SK-N-SH treated with all-trans-retinoic acid at 6 μM for 48 hours (cell line): ENCODE measurements at regions not wholly inside any gene's neighbourhood (a gene's known extent, or its start where the extent isn't known, plus 50 kb on each side); places are given as distances from the start of the nearest gene placed in this dataset.
"Not testable (repeated sequence)": the region's sequence is repeated elsewhere in the genome, so short reads cannot be mapped to it uniquely, and the experiment has no call there.

Experiments
- ATAC-seq: fragments of 200-7000 bp; cut with Tn5 transposase; 3 replicates; pipeline ENCODE4 v1.9.1; 2020; ENCODE audit warnings: mild to moderate bottlenecking, moderate library complexity
- ARNTL ChIP-seq: fragments of 450-650 bp; formaldehyde crosslinking; IDR thresholded peaks from 2 replicates; pipeline ENCODE4 v1.5.0; 2020; ENCODE audit warnings: low read depth, mild to moderate bottlenecking, moderate library complexity, borderline replicate concordance
- BACH2 ChIP-seq: fragments of 250-450 bp; sonication (Bioruptor Pico); IDR thresholded peaks from 2 replicates; pipeline ENCODE4 v1.9.0; 2021; ENCODE audit warnings: mild to moderate bottlenecking, borderline replicate concordance
- CSDC2 ChIP-seq: fragments of 250-450 bp; sonication (Bioruptor Pico); IDR thresholded peaks from 2 replicates; pipeline ENCODE4 v1.5.0; 2020; ENCODE audit warnings: mild to moderate bottlenecking, moderate library complexity
- GLIS3 ChIP-seq: fragments of 250-450 bp; sonication (Bioruptor Pico); IDR thresholded peaks from 2 replicates; pipeline ENCODE4 v1.5.0; 2020; ENCODE audit warnings: mild to moderate bottlenecking, moderate library complexity
- ISL1 ChIP-seq: fragments of 250-450 bp; sonication (Bioruptor Pico); IDR thresholded peaks from 2 replicates; pipeline ENCODE4 v2.1.2; 2022; ENCODE audit warnings: mild to moderate bottlenecking, moderate library complexity
- OSR1 ChIP-seq: fragments of 250-450 bp; sonication (Bioruptor Pico); IDR thresholded peaks from 2 replicates; pipeline ENCODE4 v1.8.0; 2022; ENCODE audit warnings: moderate library complexity, mild to moderate bottlenecking, inconsistent platforms
- PPARA ChIP-seq: fragments of 250-450 bp; sonication (Bioruptor Pico); IDR thresholded peaks from 2 replicates; pipeline ENCODE4 v1.5.0; 2020; ENCODE audit warnings: mild to moderate bottlenecking, borderline replicate concordance
- RARB ChIP-seq: fragments of 250-450 bp; sonication (Bioruptor Pico); IDR thresholded peaks from 2 replicates; pipeline ENCODE4 v1.8.0; 2021; ENCODE audit warnings: mild to moderate bottlenecking, moderate library complexity
- ZC3H10 ChIP-seq: fragments of 250-450 bp; sonication (Bioruptor Pico); IDR thresholded peaks from 2 replicates; pipeline ENCODE4 v1.5.1; 2021; ENCODE audit warnings: mild to moderate bottlenecking, moderate library complexity
- ZFP3 ChIP-seq: fragments of 250-450 bp; sonication (Bioruptor Pico); IDR thresholded peaks from 2 replicates; pipeline ENCODE4 v1.5.0; 2020; ENCODE audit warnings: mild to moderate bottlenecking, moderate library complexity
- ZFP30 ChIP-seq: fragments of 450-650 bp; formaldehyde crosslinking; IDR thresholded peaks from 2 replicates; pipeline ENCODE4 v1.5.0; 2022; ENCODE audit warnings: mild to moderate bottlenecking, moderate library complexity
- ZNF565 ChIP-seq: fragments of 450-650 bp; formaldehyde crosslinking; conservative IDR thresholded peaks from 2 replicates; pipeline ENCODE4 v1.5.0; 2020; ENCODE audit warnings: low read depth, mild to moderate bottlenecking, moderate library complexity
- ZNF70 ChIP-seq: fragments of 450-650 bp; formaldehyde crosslinking; IDR thresholded peaks from 2 replicates; pipeline ENCODE4 v1.5.0; 2020; ENCODE audit warnings: mild to moderate bottlenecking, moderate library complexity
- ZNF8 ChIP-seq: fragments of 450-650 bp; formaldehyde crosslinking; IDR thresholded peaks from 2 replicates; pipeline ENCODE4 v1.5.0; 2020; ENCODE audit warnings: mild to moderate bottlenecking, moderate library complexity
- TF ChIP-seq, protein P1 (sequence below): fragments of 250-450 bp; sonication (Bioruptor Pico); IDR thresholded peaks from 2 replicates; pipeline ENCODE4 v1.5.1; 2020; ENCODE audit warnings: low read depth, mild to moderate bottlenecking, moderate library complexity
- TF ChIP-seq, protein P2 (sequence below): fragments of 250-450 bp; sonication (Bioruptor Pico); IDR thresholded peaks from 2 replicates; pipeline ENCODE4 v1.5.0; 2020; ENCODE audit warnings: mild to moderate bottlenecking, moderate library complexity
- TF ChIP-seq, protein P3 (sequence below): fragments of 250-450 bp; sonication (Bioruptor Pico); IDR thresholded peaks from 2 replicates; pipeline ENCODE4 v1.5.1; 2021; ENCODE audit warnings: mild to moderate bottlenecking, moderate library complexity
- TF ChIP-seq, protein P4 (sequence below): fragments of 250-450 bp; sonication (Bioruptor Pico); IDR thresholded peaks from 2 replicates; pipeline ENCODE4 v1.8.0; 2021; ENCODE audit warnings: low read depth, mild to moderate bottlenecking, moderate library complexity, borderline replicate concordance
- TF ChIP-seq, protein P5 (sequence below): fragments of 250-450 bp; sonication (Bioruptor Pico); IDR thresholded peaks from 2 replicates; pipeline ENCODE4 v1.8.0; 2020; ENCODE audit warnings: mild to moderate bottlenecking, moderate library complexity, borderline replicate concordance

DNA sequence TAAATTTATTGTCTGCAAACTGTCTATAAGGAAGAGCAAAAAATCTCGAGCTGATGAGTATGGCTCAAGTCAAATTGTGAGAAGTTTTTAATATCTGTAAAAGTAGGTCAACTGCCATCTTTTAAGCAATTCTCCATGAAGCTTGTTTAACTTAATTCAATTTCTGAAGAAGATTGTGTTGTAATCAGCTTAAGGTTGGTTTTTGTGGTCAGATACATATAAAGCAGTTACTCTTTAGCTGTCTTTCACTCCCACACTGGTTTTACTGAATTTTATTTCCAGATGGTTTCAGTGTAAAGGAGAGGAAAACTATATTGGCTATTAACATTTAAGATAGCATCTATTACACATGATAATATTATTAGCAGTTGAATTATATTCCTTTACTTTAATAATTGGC, 1165.1 kb downstream of the SLC16A7 start:
- TF ChIP-seq, protein P1, sequence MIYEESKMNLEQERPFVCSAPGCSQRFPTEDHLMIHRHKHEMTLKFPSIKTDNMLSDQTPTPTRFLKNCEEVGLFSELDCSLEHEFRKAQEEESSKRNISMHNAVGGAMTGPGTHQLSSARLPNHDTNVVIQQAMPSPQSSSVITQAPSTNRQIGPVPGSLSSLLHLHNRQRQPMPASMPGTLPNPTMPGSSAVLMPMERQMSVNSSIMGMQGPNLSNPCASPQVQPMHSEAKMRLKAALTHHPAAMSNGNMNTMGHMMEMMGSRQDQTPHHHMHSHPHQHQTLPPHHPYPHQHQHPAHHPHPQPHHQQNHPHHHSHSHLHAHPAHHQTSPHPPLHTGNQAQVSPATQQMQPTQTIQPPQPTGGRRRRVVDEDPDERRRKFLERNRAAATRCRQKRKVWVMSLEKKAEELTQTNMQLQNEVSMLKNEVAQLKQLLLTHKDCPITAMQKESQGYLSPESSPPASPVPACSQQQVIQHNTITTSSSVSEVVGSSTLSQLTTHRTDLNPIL (CRISPR knock-in tag) = no peak
- no peak for TF ChIP-seq GLIS3 (CRISPR knock-in tag)
- TF ChIP-seq, protein P2, sequence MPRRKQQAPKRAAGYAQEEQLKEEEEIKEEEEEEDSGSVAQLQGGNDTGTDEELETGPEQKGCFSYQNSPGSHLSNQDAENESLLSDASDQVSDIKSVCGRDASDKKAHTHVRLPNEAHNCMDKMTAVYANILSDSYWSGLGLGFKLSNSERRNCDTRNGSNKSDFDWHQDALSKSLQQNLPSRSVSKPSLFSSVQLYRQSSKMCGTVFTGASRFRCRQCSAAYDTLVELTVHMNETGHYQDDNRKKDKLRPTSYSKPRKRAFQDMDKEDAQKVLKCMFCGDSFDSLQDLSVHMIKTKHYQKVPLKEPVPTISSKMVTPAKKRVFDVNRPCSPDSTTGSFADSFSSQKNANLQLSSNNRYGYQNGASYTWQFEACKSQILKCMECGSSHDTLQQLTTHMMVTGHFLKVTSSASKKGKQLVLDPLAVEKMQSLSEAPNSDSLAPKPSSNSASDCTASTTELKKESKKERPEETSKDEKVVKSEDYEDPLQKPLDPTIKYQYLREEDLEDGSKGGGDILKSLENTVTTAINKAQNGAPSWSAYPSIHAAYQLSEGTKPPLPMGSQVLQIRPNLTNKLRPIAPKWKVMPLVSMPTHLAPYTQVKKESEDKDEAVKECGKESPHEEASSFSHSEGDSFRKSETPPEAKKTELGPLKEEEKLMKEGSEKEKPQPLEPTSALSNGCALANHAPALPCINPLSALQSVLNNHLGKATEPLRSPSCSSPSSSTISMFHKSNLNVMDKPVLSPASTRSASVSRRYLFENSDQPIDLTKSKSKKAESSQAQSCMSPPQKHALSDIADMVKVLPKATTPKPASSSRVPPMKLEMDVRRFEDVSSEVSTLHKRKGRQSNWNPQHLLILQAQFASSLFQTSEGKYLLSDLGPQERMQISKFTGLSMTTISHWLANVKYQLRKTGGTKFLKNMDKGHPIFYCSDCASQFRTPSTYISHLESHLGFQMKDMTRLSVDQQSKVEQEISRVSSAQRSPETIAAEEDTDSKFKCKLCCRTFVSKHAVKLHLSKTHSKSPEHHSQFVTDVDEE (CRISPR knock-in tag) = no peak
- no peak for TF ChIP-seq ZNF8 (CRISPR knock-in tag)
- no peak for TF ChIP-seq ZFP30 (CRISPR knock-in tag)
- TF ChIP-seq, protein P3, sequence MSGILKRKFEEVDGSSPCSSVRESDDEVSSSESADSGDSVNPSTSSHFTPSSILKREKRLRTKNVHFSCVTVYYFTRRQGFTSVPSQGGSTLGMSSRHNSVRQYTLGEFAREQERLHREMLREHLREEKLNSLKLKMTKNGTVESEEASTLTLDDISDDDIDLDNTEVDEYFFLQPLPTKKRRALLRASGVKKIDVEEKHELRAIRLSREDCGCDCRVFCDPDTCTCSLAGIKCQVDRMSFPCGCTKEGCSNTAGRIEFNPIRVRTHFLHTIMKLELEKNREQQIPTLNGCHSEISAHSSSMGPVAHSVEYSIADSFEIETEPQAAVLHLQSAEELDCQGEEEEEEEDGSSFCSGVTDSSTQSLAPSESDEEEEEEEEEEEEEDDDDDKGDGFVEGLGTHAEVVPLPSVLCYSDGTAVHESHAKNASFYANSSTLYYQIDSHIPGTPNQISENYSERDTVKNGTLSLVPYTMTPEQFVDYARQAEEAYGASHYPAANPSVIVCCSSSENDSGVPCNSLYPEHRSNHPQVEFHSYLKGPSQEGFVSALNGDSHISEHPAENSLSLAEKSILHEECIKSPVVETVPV = no peak
- TF ChIP-seq ZNF70 (CRISPR knock-in tag) = no peak
- TF ChIP-seq CSDC2 (CRISPR knock-in tag) = no peak
- TF ChIP-seq BACH2 = no peak
- no peak for TF ChIP-seq RARB
- TF ChIP-seq, protein P4, sequence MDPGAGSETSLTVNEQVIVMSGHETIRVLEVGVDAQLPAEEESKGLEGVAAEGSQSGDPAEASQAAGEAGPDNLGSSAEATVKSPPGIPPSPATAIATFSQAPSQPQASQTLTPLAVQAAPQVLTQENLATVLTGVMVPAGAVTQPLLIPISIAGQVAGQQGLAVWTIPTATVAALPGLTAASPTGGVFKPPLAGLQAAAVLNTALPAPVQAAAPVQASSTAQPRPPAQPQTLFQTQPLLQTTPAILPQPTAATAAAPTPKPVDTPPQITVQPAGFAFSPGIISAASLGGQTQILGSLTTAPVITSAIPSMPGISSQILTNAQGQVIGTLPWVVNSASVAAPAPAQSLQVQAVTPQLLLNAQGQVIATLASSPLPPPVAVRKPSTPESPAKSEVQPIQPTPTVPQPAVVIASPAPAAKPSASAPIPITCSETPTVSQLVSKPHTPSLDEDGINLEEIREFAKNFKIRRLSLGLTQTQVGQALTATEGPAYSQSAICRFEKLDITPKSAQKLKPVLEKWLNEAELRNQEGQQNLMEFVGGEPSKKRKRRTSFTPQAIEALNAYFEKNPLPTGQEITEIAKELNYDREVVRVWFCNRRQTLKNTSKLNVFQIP (CRISPR knock-in tag) = no peak
- TF ChIP-seq OSR1 (CRISPR knock-in tag) = no peak
- TF ChIP-seq ISL1 (CRISPR knock-in tag) = no peak
- no peak for TF ChIP-seq ARNTL (CRISPR knock-in tag)
- no peak for TF ChIP-seq ZC3H10 (CRISPR knock-in tag)
- TF ChIP-seq, protein P5, sequence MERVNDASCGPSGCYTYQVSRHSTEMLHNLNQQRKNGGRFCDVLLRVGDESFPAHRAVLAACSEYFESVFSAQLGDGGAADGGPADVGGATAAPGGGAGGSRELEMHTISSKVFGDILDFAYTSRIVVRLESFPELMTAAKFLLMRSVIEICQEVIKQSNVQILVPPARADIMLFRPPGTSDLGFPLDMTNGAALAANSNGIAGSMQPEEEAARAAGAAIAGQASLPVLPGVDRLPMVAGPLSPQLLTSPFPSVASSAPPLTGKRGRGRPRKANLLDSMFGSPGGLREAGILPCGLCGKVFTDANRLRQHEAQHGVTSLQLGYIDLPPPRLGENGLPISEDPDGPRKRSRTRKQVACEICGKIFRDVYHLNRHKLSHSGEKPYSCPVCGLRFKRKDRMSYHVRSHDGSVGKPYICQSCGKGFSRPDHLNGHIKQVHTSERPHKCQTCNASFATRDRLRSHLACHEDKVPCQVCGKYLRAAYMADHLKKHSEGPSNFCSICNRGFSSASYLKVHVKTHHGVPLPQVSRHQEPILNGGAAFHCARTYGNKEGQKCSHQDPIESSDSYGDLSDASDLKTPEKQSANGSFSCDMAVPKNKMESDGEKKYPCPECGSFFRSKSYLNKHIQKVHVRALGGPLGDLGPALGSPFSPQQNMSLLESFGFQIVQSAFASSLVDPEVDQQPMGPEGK (CRISPR knock-in tag) = no peak
- no peak for TF ChIP-seq PPARA (CRISPR knock-in tag)
- TF ChIP-seq, all 23 proteins: peak for 0

DNA sequence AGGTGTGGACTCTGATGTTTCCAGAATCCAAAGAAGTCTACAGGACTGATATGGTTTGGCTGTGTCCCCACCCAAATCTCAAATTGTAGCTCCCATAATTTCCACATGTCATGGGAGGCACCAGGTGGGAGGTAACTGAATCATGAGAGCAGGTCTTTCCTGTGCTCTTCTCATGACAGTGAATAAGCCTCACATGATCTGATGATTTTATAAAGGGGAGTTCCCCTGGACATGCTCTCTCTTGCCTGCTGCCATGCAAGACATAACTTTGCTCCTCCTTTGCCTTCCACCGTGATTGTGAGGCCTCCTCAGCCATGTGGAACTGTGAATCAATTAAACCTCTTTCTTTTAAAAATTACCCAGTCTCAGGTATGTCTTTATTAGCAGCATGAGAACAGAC, 1205.3 kb downstream of the SLC16A7 start:
- ATAC-seq = not testable (repeated sequence)

More for the DNA sequence above, 1165.1 kb downstream of the SLC16A7 start:
- no peak for ATAC-seq

DNA sequence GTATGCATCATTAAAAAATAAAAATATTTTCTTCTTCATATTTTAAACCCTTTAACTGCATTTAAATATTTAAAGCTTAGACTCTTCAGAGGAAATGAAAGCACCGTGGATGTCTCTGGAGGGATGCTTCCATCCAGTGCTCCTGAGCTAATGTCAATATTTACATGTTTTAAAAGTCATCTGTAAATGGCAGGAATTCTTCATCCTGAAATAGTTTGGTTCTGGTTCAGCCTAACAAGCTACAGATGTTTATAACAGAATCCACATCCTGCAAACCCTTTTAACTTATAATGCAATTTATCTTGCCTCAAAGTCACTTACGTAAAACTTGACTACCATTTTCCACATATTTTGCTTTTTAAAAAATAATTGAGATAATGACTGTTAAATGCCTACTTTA, 1207.3 kb downstream of the SLC16A7 start:
- TF ChIP-seq, protein P4 (CRISPR knock-in tag) = no peak
- no peak for TF ChIP-seq ZNF70 (CRISPR knock-in tag)
- no peak for TF ChIP-seq ARNTL (CRISPR knock-in tag)
- TF ChIP-seq ZNF565 (CRISPR knock-in tag) = no peak
- TF ChIP-seq OSR1 (CRISPR knock-in tag) = no peak
- TF ChIP-seq ZFP3 (CRISPR knock-in tag) = no peak
- TF ChIP-seq, all 23 proteins: peak for 0

More for the DNA sequence above, 1207.3 kb downstream of the SLC16A7 start:
- ATAC-seq = no peak
